Right ventricle myocardium superior (tissue), 1 donor: ENCODE measurements at regions not wholly inside any gene's neighbourhood (a gene's known extent, or its start where the extent isn't known, plus 50 kb on each side); places are given as distances from the start of the nearest gene placed in this dataset.

Experiments used
- ATAC-seq: fragments of 200-7000 bp; cut with Tn5 transposase; one replicate; pipeline ENCODE4 v1.9.1; 2020; ENCODE audit warnings: mild to moderate bottlenecking; ENCODE audit not compliant: poor library complexity
- DNase-seq: peaks from one replicate; pipeline ENCODE4 v3.0.0-alpha.2; 2020
- intact Hi-C: fragments of 100-400 bp; cut with DNase I; formaldehyde crosslinking; loops from one replicate; pipeline ENCODE4 v1.11.2; 2022
- donor health status: DM: no; HTN: yes; CAD: no; lungs with severe emphysema.

- DNase-seq (no peak), ATAC-seq (no peak)
- intact Hi-C loops = no loop called here
Measured at GRCh38 chr6:19964115-19964514, 126.9 kb downstream of the ID4 start.

- ATAC-seq (no peak), DNase-seq (no peak)
- intact Hi-C loops = no loop called here
Measured at GRCh38 chr6:19968201-19968600, 131.0 kb downstream of the ID4 start.

GRCh38 chr6:19972221-19972620, 135.1 kb downstream of the ID4 start:
- DNase-seq (no peak), ATAC-seq (no peak)
- intact Hi-C loops = no loop called here

GRCh38 chr6:19976411-19977129, 139.4 kb downstream of the ID4 start:
- DNase-seq (no peak), ATAC-seq (no peak)
- intact Hi-C loops = no loop called here

GRCh38 chr6:19979059-19979458, 141.9 kb downstream of the ID4 start:
- intact Hi-C loops = no loop called here
- ATAC-seq (no peak), DNase-seq (no peak)

- no peak for ATAC-seq
- intact Hi-C loops = no loop called here
Measured at GRCh38 chr6:19979986-19980385, 142.8 kb downstream of the ID4 start.

GRCh38 chr6:19983374-19983773, 146.2 kb downstream of the ID4 start:
- intact Hi-C loops = no loop called here
- ATAC-seq (no peak), DNase-seq (no peak)

More at GRCh38 chr6:19979986-19980385, 142.8 kb downstream of the ID4 start:
- DNase-seq = no peak

- intact Hi-C loops = no loop called here
- DNase-seq = no peak
- ATAC-seq = no peak
Measured at GRCh38 chr6:19986691-19987438, 149.7 kb downstream of the ID4 start.

GRCh38 chr6:19988555-19988954, 151.4 kb downstream of the ID4 start:
- intact Hi-C loops = no loop called here
- DNase-seq = no peak
- no peak for ATAC-seq

GRCh38 chr6:19991176-19991575, 154.0 kb downstream of the ID4 start:
- DNase-seq (no peak), ATAC-seq (no peak)
- intact Hi-C loops = no loop called here

GRCh38 chr6:19994909-19995308, 157.7 kb downstream of the ID4 start:
- intact Hi-C loops = no loop called here
- no peak for DNase-seq
- no peak for ATAC-seq

- intact Hi-C loops = no loop called here
- no peak for ATAC-seq
- no peak for DNase-seq
Measured at GRCh38 chr6:19995575-19996257, 158.5 kb downstream of the ID4 start.

GRCh38 chr6:19997104-19997503, 159.9 kb downstream of the ID4 start:
- intact Hi-C loops = no loop called here

GRCh38 chr6:19998541-19998940, 161.4 kb downstream of the ID4 start:
- ATAC-seq (no peak), DNase-seq (no peak)
- intact Hi-C loops = no loop called here

More at GRCh38 chr6:19997104-19997503, 159.9 kb downstream of the ID4 start:
- ATAC-seq = no peak
- no peak for DNase-seq

- DNase-seq (no peak), ATAC-seq (no peak)
- intact Hi-C loops = no loop called here
Measured at GRCh38 chr6:19999319-20000191, 162.4 kb downstream of the ID4 start.

- no peak for ATAC-seq
- DNase-seq = no peak
- intact Hi-C loops = no loop called here
Measured at GRCh38 chr6:20001286-20001685, 164.1 kb downstream of the ID4 start.

GRCh38 chr6:20006037-20006436, 168.9 kb downstream of the ID4 start:
- DNase-seq = no peak
- intact Hi-C loops = no loop called here
- no peak for ATAC-seq

- ATAC-seq = no peak
- DNase-seq = no peak
- intact Hi-C loops = no loop called here
Measured at GRCh38 chr6:20008131-20008530, 171.0 kb downstream of the ID4 start.
